Cardiac muscle cell (in vitro differentiated cells and primary cell): ENCODE measurements at regions not wholly inside any gene's neighbourhood (a gene's known extent, or its start where the extent isn't known, plus 50 kb on each side); places are given as distances from the start of the nearest gene placed in this dataset.

ENCODE experiments used
- DNase-seq, 2 donors: peaks; one replicate each; pipeline versions ENCODE4 v3.0.0 to v3.0.0-alpha.2; 2010 to 2017; ENCODE audit warnings: low read depth in 1 of 2, low spot score in 1 of 2
- H3K27ac ChIP-seq: fragments of 200-600 bp; sonication (generic); 2 replicates; pipeline ENCODE4 v1.5.1; 2016
- H3K27me3 ChIP-seq: fragments of 200-600 bp; sonication (generic); 2 replicates; pipeline ENCODE4 v1.6.0; 2016; ENCODE audit warnings: control low read depth
- H3K36me3 ChIP-seq: fragments of 200-600 bp; sonication (generic); 2 replicates; pipeline ENCODE4 v1.5.1; 2016; ENCODE audit warnings: control low read depth
- H3K4me1 ChIP-seq: fragments of 200-600 bp; sonication (generic); 2 replicates; pipeline ENCODE4 v1.8.1; 2017; ENCODE audit warnings: low read depth, mild to moderate bottlenecking, mixed run types
- H3K4me3 ChIP-seq: fragments of 200-600 bp; sonication (generic); 2 replicates; pipeline ENCODE4 v1.5.1; 2016; ENCODE audit warnings: mild to moderate bottlenecking
- H3K9me3 ChIP-seq: fragments of 200-600 bp; sonication (generic); 2 replicates; pipeline ENCODE4 v1.5.1; 2017; ENCODE audit warnings: low read depth, mild to moderate bottlenecking, control low read depth
- CTCF ChIP-seq: IDR thresholded peaks from 2 replicates; pipeline ENCODE4 v1.5.1; 2012; ENCODE audit warnings: low read depth, mild to moderate bottlenecking, low read length

GRCh38 chr2:161096336-161096735, 63.9 kb upstream of the TANK start:
- Histone ChIP-seq H3K36me3 (no peaks in the 10 kb centered on the region), H3K4me1 (no peaks in the 10 kb centered on the region), H3K9me3 (no peaks in the 10 kb centered on the region), H3K27me3 (no peaks in the 10 kb centered on the region), H3K27ac (no peak overlapping the region), H3K4me3 (no peak overlapping the region)
- TF ChIP-seq CTCF: no peak
- peak in 1 of 2 donors; percentile 83 for DNase-seq

- no peak for DNase-seq
- no peak overlapping the region for H3K4me3 ChIP-seq
- no peaks in the 10 kb centered on the region for H3K4me1 ChIP-seq
- no peak for TF ChIP-seq CTCF
- no peaks in the 10 kb centered on the region for H3K9me3 ChIP-seq
- no peaks in the 10 kb centered on the region for H3K27me3 ChIP-seq
- no peaks in the 10 kb centered on the region for H3K36me3 ChIP-seq
- H3K27ac ChIP-seq: no peak overlapping the region
These were observed 63.1 kb upstream of the TANK start for GRCh38 chr2:161097157-161097556.

- no peak for DNase-seq
- no peaks in the 10 kb centered on the region for H3K27me3 ChIP-seq
- H3K27ac ChIP-seq: no peak overlapping the region
- no peaks in the 10 kb centered on the region for H3K9me3 ChIP-seq
- no peaks in the 10 kb centered on the region for H3K36me3 ChIP-seq
- TF ChIP-seq CTCF: no peak
- H3K4me1 ChIP-seq: no peaks in the 10 kb centered on the region
- H3K4me3 ChIP-seq: no peak overlapping the region
These were observed 59.9 kb upstream of the TANK start for GRCh38 chr2:161100211-161100895.

GRCh38 chr2:161101406-161101805, 58.8 kb upstream of the TANK start:
- Histone ChIP-seq H3K4me3 (no peak overlapping the region), H3K27me3 (no peaks in the 10 kb centered on the region), H3K9me3 (no peaks in the 10 kb centered on the region), H3K27ac (no peak overlapping the region), H3K36me3 (no peaks in the 10 kb centered on the region), H3K4me1 (no peaks in the 10 kb centered on the region)
- TF ChIP-seq CTCF: no peak
- DNase-seq: no peak

- no peak for TF ChIP-seq CTCF
- peak in 1 of 2 donors; percentile 40 for DNase-seq
- H3K4me1 ChIP-seq: no peaks in the 10 kb centered on the region
- no peaks in the 10 kb centered on the region for H3K36me3 ChIP-seq
- no peaks in the 10 kb centered on the region for H3K27me3 ChIP-seq
- no peak overlapping the region for H3K4me3 ChIP-seq
- no peak overlapping the region for H3K27ac ChIP-seq
- H3K9me3 ChIP-seq: no peaks in the 10 kb centered on the region
These were observed 57.3 kb upstream of the TANK start for GRCh38 chr2:161102770-161103450.
